ENCODE measurements at regions not wholly inside any gene's neighbourhood (a gene's known extent, or its start where the extent isn't known, plus 50 kb on each side); places are given as distances from the start of the nearest gene placed in this dataset.

DNA sequence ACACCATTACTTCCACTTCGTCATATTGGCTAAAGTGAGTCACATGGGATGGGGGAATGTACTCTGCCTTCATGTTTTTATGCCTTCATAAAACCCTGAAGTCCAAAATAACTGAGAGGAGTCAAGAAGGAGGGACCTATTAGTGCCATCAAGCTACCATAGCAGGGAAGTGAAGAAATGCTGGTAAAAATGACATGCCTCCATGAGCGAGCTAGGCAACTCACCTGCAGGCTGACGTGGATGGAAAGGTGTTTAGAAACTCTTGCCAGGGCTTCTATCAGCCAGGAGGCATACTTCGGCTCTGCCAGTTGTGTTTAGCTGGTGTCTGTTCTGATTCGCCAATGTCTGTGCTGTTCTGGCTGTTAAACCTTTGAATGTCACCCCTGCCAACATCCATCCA is 424.4 kb upstream of the USP24 start:
- ChIA-PET POLR2A (interaction anchor here (0.6 kb wide), 1 partner anchor 62 kb away, joined by 3 read pairs; no protein-coding TSS in a partner anchor), CTCF (no interaction called here)
- H3K36me3 ChIP-seq (ENCODE audit: control insufficient read depth in 4 of 4, insufficient read depth in 4 of 4, low read length in 3 of 4) = no peaks in the 10 kb centered on the region
- H3K27ac ChIP-seq (ENCODE audit: insufficient read depth in 1 of 2, low read depth in 1 of 2, low read length in 2 of 2, poor library complexity in 1 of 2, severe bottlenecking in 2 of 2) = no peak overlapping the region
- DNase-seq = no peak
- H3K9me3 ChIP-seq (ENCODE audit: control extremely low read depth in 1 of 5, control insufficient read depth in 4 of 5, insufficient read depth in 2 of 5, low read depth in 1 of 5, low read length in 4 of 5) = peaks cover 0 to 4% (median 0%) of the 10 kb centered on the region in 5 experiments
- no peak overlapping the region for H3K4me3 ChIP-seq (ENCODE audit: control insufficient read depth in 1 of 7, extremely low read depth in 1 of 7, insufficient read depth in 4 of 7, low read depth in 2 of 7, low read length in 6 of 7)
- peaks cover 0 to 8% (median 3%) of the 10 kb centered on the region in 4 experiments for H3K4me1 ChIP-seq (ENCODE audit: control extremely low read depth in 1 of 4, control insufficient read depth in 4 of 4, insufficient read depth in 4 of 4, low read length in 3 of 4)
- peaks cover 0 to 5% (median 0%) of the 10 kb centered on the region in 5 experiments for H3K27me3 ChIP-seq (replicated peaks in 2 of 5; ENCODE audit: control insufficient read depth in 4 of 5, insufficient read depth in 5 of 5, low read length in 4 of 5)
- WGBS (ENCODE audit: insufficient coverage) = 96% methylated on average over 4 of the region's 5 CpGs

DNA sequence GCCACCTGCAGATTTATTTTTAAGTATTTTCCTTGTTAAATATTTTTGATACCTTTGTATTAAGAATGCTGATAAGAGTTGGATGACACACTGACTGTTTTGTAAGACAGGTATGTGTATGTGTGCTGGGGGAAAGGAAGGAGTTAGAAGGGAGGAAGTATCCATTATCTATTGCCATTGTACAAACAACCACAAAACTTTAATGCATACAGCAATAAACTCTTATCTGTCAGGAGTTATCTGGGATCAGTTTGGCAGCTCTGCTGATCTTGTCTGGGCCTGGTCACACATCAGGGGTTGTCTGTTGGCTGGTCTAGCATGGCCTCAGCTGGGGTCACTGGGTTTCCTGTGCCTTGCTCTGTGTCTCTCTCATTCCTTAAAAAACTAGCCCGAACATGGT is 423.9 kb upstream of the USP24 start:
- CTCF ChIA-PET = no interaction called here
- H3K4me1 ChIP-seq (ENCODE audit: control extremely low read depth in 1 of 4, control insufficient read depth in 4 of 4, insufficient read depth in 4 of 4, low read length in 3 of 4) = peaks cover 0 to 8% (median 3%) of the 10 kb centered on the region in 4 experiments
- H3K9me3 ChIP-seq (ENCODE audit: control extremely low read depth in 1 of 5, control insufficient read depth in 4 of 5, insufficient read depth in 2 of 5, low read depth in 1 of 5, low read length in 4 of 5) = peaks cover 0 to 4% (median 0%) of the 10 kb centered on the region in 5 experiments
- DNase-seq = no peak
- no peak overlapping the region for H3K27ac ChIP-seq (ENCODE audit: insufficient read depth in 1 of 2, low read depth in 1 of 2, low read length in 2 of 2, poor library complexity in 1 of 2, severe bottlenecking in 2 of 2)
- WGBS (ENCODE audit: insufficient coverage) = no CpG with 5 or more reads among the region's 1 CpG
- H3K27me3 ChIP-seq (replicated peaks in 2 of 5; ENCODE audit: control insufficient read depth in 4 of 5, insufficient read depth in 5 of 5, low read length in 4 of 5) = peaks cover 0 to 5% (median 0%) of the 10 kb centered on the region in 5 experiments
- POLR2A ChIA-PET = no interaction called here
- H3K36me3 ChIP-seq (ENCODE audit: control insufficient read depth in 4 of 4, insufficient read depth in 4 of 4, low read length in 3 of 4) = no peaks in the 10 kb centered on the region
- H3K4me3 ChIP-seq (ENCODE audit: control insufficient read depth in 1 of 7, extremely low read depth in 1 of 7, insufficient read depth in 4 of 7, low read depth in 2 of 7, low read length in 6 of 7) = no peak overlapping the region

DNA sequence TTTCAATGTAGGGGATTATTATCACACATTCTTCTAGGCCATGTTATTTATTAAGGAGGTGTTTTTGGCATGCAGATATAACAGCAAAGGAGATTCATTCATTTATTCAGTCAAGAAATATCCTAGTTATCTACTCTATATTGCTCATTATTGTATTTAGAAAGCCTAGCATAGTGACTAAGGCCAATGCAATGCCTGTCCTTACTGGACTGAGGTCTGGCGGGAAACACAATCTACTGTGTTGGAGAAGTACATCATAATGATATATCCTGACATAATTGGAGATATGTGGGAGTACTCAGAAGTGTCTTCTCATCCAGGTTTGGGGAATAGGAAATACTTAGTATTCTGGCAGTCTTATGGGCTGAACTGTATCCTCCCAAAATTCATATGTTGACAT is 421.5 kb upstream of the USP24 start:
- CTCF ChIA-PET = no interaction called here
- no peaks in the 10 kb centered on the region for H3K27me3 ChIP-seq (replicated peaks in 2 of 5; ENCODE audit: control insufficient read depth in 4 of 5, insufficient read depth in 5 of 5, low read length in 4 of 5)
- POLR2A ChIA-PET = no interaction called here
- peaks cover 0 to 4% (median 0%) of the 10 kb centered on the region in 5 experiments for H3K9me3 ChIP-seq (ENCODE audit: control extremely low read depth in 1 of 5, control insufficient read depth in 4 of 5, insufficient read depth in 2 of 5, low read depth in 1 of 5, low read length in 4 of 5)
- H3K27ac ChIP-seq (ENCODE audit: insufficient read depth in 1 of 2, low read depth in 1 of 2, low read length in 2 of 2, poor library complexity in 1 of 2, severe bottlenecking in 2 of 2) = no peak overlapping the region
- no peak overlapping the region for H3K4me3 ChIP-seq (ENCODE audit: control insufficient read depth in 1 of 7, extremely low read depth in 1 of 7, insufficient read depth in 4 of 7, low read depth in 2 of 7, low read length in 6 of 7)
- no peaks in the 10 kb centered on the region for H3K36me3 ChIP-seq (ENCODE audit: control insufficient read depth in 4 of 4, insufficient read depth in 4 of 4, low read length in 3 of 4)
- DNase-seq = no peak
- 100% methylated on average over 1 of the region's 1 CpG for WGBS (ENCODE audit: insufficient coverage)
- peaks cover 0 to 10% (median 3%) of the 10 kb centered on the region in 4 experiments for H3K4me1 ChIP-seq (ENCODE audit: control extremely low read depth in 1 of 4, control insufficient read depth in 4 of 4, insufficient read depth in 4 of 4, low read length in 3 of 4)

DNA sequence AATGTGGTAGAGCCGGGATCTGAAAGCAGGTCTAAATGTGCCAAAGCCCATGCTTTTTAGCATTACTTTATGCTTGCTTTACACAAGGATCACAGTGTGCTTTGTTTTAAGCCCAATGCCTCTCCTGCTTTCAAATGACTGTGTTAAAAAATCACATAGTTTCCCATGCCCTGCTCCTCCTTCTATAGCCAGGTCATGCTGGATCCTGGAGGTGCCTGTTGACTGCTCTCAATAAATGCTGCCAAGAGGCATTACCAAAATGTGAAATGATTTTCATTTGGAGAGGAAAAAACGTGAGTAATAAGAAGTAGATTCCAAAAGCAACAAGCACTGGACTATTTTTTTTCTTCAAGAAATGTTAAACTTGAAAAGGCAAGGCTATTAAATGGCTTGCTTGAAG is 420.7 kb upstream of the USP24 start:
- CTCF ChIA-PET = no interaction called here

DNA sequence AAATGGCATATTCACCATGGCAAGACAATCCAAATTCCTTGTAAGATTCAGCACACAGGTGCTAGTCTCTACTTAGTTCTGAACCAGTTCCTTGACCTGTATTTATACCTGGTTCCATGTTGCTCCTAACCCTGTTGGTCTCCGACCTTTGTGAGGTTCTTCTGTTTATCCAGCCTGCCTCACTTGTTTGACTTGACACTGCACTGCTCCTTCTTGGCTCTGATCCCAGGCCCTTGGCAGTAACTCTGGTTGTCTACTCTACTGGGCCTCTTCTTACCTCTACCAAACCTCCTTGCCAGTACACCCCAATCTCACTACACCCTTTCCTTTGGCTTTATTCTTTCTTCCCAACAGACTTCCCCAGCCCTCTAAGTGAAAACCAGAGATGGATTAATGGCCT is 419.4 kb upstream of the USP24 start:
- peaks cover 0 to 2% (median 0%) of the 10 kb centered on the region in 4 experiments for H3K4me1 ChIP-seq (ENCODE audit: control extremely low read depth in 1 of 4, control insufficient read depth in 4 of 4, insufficient read depth in 4 of 4, low read length in 3 of 4)
- ChIA-PET CTCF (no interaction called here), POLR2A (no interaction called here)
- 100% methylated on average over 1 of the region's 1 CpG for WGBS (ENCODE audit: insufficient coverage)
- H3K27ac ChIP-seq (ENCODE audit: insufficient read depth in 1 of 2, low read depth in 1 of 2, low read length in 2 of 2, poor library complexity in 1 of 2, severe bottlenecking in 2 of 2) = no peak overlapping the region
- peaks cover 0 to 7% (median 0%) of the 10 kb centered on the region in 5 experiments for H3K9me3 ChIP-seq (ENCODE audit: control extremely low read depth in 1 of 5, control insufficient read depth in 4 of 5, insufficient read depth in 2 of 5, low read depth in 1 of 5, low read length in 4 of 5)
- no peaks in the 10 kb centered on the region for H3K36me3 ChIP-seq (ENCODE audit: control insufficient read depth in 4 of 4, insufficient read depth in 4 of 4, low read length in 3 of 4)
- no peak for DNase-seq
- no peaks in the 10 kb centered on the region for H3K27me3 ChIP-seq (replicated peaks in 2 of 5; ENCODE audit: control insufficient read depth in 4 of 5, insufficient read depth in 5 of 5, low read length in 4 of 5)
- H3K4me3 ChIP-seq (ENCODE audit: control insufficient read depth in 1 of 7, extremely low read depth in 1 of 7, insufficient read depth in 4 of 7, low read depth in 2 of 7, low read length in 6 of 7) = no peak overlapping the region

More for the DNA sequence above, 420.7 kb upstream of the USP24 start:
- Histone ChIP-seq H3K9me3 (ENCODE audit: control extremely low read depth in 1 of 5, control insufficient read depth in 4 of 5, insufficient read depth in 2 of 5, low read depth in 1 of 5, low read length in 4 of 5) (peaks cover 0 to 4% (median 0%) of the 10 kb centered on the region in 5 experiments), H3K27ac (ENCODE audit: insufficient read depth in 1 of 2, low read depth in 1 of 2, low read length in 2 of 2, poor library complexity in 1 of 2, severe bottlenecking in 2 of 2) (no peak overlapping the region), H3K36me3 (ENCODE audit: control insufficient read depth in 4 of 4, insufficient read depth in 4 of 4, low read length in 3 of 4) (no peaks in the 10 kb centered on the region), H3K4me1 (ENCODE audit: control extremely low read depth in 1 of 4, control insufficient read depth in 4 of 4, insufficient read depth in 4 of 4, low read length in 3 of 4) (peaks cover 0 to 3% (median 1%) of the 10 kb centered on the region in 4 experiments), H3K4me3 (ENCODE audit: control insufficient read depth in 1 of 7, extremely low read depth in 1 of 7, insufficient read depth in 4 of 7, low read depth in 2 of 7, low read length in 6 of 7) (no peak overlapping the region), H3K27me3 (replicated peaks in 2 of 5; ENCODE audit: control insufficient read depth in 4 of 5, insufficient read depth in 5 of 5, low read length in 4 of 5) (no peaks in the 10 kb centered on the region)
- 100% methylated on average over 1 of the region's 2 CpGs for WGBS (ENCODE audit: insufficient coverage)
- DNase-seq = no peak
- POLR2A ChIA-PET = no interaction called here

DNA sequence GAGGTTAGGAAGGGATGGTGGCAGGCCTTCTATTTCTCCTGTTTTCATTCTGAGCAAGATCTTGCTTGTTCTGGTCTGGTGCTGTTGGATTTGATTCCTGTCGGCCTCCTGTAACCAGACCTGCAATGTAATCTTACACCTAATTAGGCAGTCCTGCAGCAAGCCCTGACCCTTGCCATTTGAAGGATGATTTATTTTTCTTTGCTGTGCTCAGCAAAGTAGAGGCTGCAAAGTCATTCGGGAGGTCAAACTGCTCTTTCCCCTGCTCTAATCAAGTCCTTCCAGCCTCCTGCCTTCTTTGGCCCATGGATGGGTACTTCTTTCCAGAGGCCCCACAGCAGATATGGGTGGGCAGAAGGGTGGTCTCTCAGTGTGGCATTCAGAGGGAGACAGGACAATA is 417.7 kb upstream of the USP24 start:
- Histone ChIP-seq H3K27ac (ENCODE audit: insufficient read depth in 1 of 2, low read depth in 1 of 2, low read length in 2 of 2, poor library complexity in 1 of 2, severe bottlenecking in 2 of 2) (no peak overlapping the region), H3K4me1 (ENCODE audit: control extremely low read depth in 1 of 4, control insufficient read depth in 4 of 4, insufficient read depth in 4 of 4, low read length in 3 of 4) (peaks cover 0 to 2% (median 0%) of the 10 kb centered on the region in 4 experiments), H3K27me3 (replicated peaks in 2 of 5; ENCODE audit: control insufficient read depth in 4 of 5, insufficient read depth in 5 of 5, low read length in 4 of 5) (no peaks in the 10 kb centered on the region), H3K4me3 (ENCODE audit: control insufficient read depth in 1 of 7, extremely low read depth in 1 of 7, insufficient read depth in 4 of 7, low read depth in 2 of 7, low read length in 6 of 7) (no peak overlapping the region), H3K36me3 (ENCODE audit: control insufficient read depth in 4 of 4, insufficient read depth in 4 of 4, low read length in 3 of 4) (no peaks in the 10 kb centered on the region), H3K9me3 (ENCODE audit: control extremely low read depth in 1 of 5, control insufficient read depth in 4 of 5, insufficient read depth in 2 of 5, low read depth in 1 of 5, low read length in 4 of 5) (peaks cover 0 to 7% (median 0%) of the 10 kb centered on the region in 5 experiments)
- 100% methylated on average over 2 of the region's 2 CpGs for WGBS (ENCODE audit: insufficient coverage)
- DNase-seq = no peak
- ChIA-PET CTCF (interaction anchor here (0.9 kb wide), 1 partner anchor 10 kb away, joined by 3 read pairs; no protein-coding TSS in a partner anchor), POLR2A (no interaction called here)

DNA sequence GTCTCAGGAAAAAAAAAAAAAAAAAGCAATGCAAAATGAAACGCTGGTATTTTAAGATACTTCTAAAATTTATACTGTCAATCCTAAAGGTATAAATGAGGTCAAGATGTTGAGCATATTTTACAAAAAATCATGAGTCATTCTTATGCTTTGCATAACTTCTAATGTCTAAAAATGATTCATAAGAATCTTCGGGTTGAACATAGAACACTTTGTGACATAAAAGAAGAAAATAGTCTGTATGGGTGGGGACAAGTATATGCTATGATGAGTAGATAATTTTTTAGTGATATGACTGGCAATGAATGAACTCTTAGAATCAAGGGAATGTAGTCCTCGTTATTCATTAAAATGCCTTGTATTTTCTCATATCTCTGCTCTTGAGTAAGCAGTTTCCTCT is 416.9 kb upstream of the USP24 start:
- Histone ChIP-seq H3K36me3 (ENCODE audit: control insufficient read depth in 4 of 4, insufficient read depth in 4 of 4, low read length in 3 of 4) (no peaks in the 10 kb centered on the region), H3K4me3 (ENCODE audit: control insufficient read depth in 1 of 7, extremely low read depth in 1 of 7, insufficient read depth in 4 of 7, low read depth in 2 of 7, low read length in 6 of 7) (no peak overlapping the region), H3K4me1 (ENCODE audit: control extremely low read depth in 1 of 4, control insufficient read depth in 4 of 4, insufficient read depth in 4 of 4, low read length in 3 of 4) (peaks cover 0 to 2% (median 0%) of the 10 kb centered on the region in 4 experiments), H3K27ac (ENCODE audit: insufficient read depth in 1 of 2, low read depth in 1 of 2, low read length in 2 of 2, poor library complexity in 1 of 2, severe bottlenecking in 2 of 2) (no peak overlapping the region), H3K9me3 (ENCODE audit: control extremely low read depth in 1 of 5, control insufficient read depth in 4 of 5, insufficient read depth in 2 of 5, low read depth in 1 of 5, low read length in 4 of 5) (peaks cover 0 to 6% (median 0%) of the 10 kb centered on the region in 5 experiments), H3K27me3 (replicated peaks in 2 of 5; ENCODE audit: control insufficient read depth in 4 of 5, insufficient read depth in 5 of 5, low read length in 4 of 5) (no peaks in the 10 kb centered on the region)
- WGBS (ENCODE audit: insufficient coverage) = 0% methylated on average over 1 of the region's 3 CpGs
- CTCF ChIA-PET = interaction anchor here (0.9 kb wide), 1 partner anchor 9 kb away, joined by 3 read pairs; no protein-coding TSS in a partner anchor
- POLR2A ChIA-PET = no interaction called here
- peak in 2 of 3 donors; percentile 17 to 31 for DNase-seq

All from common myeloid progenitor, CD34-positive (primary cell).